ENCODE measurements at regions not wholly inside any gene's neighbourhood (a gene's known extent, or its start where the extent isn't known, plus 50 kb on each side); places are given as distances from the start of the nearest gene placed in this dataset.
A peak's percentile ranks its signal among the peaks of the same experiment; 100 is the strongest.

GRCh38 chr2:150548527-150548926, 61.1 kb upstream of the RND3 start:
- TF ChIP-seq POLR2A (IDR thresholded peaks at IDR 0.05) (no peak), CTCF (IDR thresholded peaks at IDR 0.05) (no peak)
- no peaks in the 10 kb centered on the region for H3K36me3 ChIP-seq (ENCODE audit: low read depth, missing control alignments)
- DNase-seq = peak; percentile 41
- intact Hi-C loops (cut with DNase I; ENCODE audit: low total_unique reads) = no loop called here
- H3K4me3 ChIP-seq = no peak overlapping the region
- WGBS, 2 donors = 68 to 69% methylated on average over 2 of the region's 2 CpGs
- H3K9me3 ChIP-seq = no peaks in the 10 kb centered on the region
- H3K27me3 ChIP-seq = no peaks in the 10 kb centered on the region
- H3K4me1 ChIP-seq = no peaks in the 10 kb centered on the region
- no peak overlapping the region for H3K27ac ChIP-seq

GRCh38 chr2:150545916-150546315, 58.4 kb upstream of the RND3 start:
- intact Hi-C loops (cut with DNase I; ENCODE audit: low total_unique reads) = no loop called here
- no peak for TF ChIP-seq POLR2A (IDR thresholded peaks at IDR 0.05)
- WGBS, 2 donors = 64 to 69% methylated on average over 4 of the region's 4 CpGs
- H3K36me3 ChIP-seq (ENCODE audit: low read depth, missing control alignments) = no peaks in the 10 kb centered on the region
- DNase-seq = no peak
- H3K4me3 ChIP-seq = no peak overlapping the region
- no peaks in the 10 kb centered on the region for H3K27me3 ChIP-seq
- no peaks in the 10 kb centered on the region for H3K9me3 ChIP-seq
- no peaks in the 10 kb centered on the region for H3K4me1 ChIP-seq
- no peak overlapping the region for H3K27ac ChIP-seq

GRCh38 chr2:150544731-150545130, 57.3 kb upstream of the RND3 start:
- H3K27ac ChIP-seq = no peak overlapping the region
- TF ChIP-seq POLR2A (IDR thresholded peaks at IDR 0.05) (no peak), CTCF (IDR thresholded peaks at IDR 0.05) (no peak)
- 94 to 100% methylated on average over 3 of the region's 3 CpGs for WGBS, 2 donors
- H3K36me3 ChIP-seq (ENCODE audit: low read depth, missing control alignments) = no peaks in the 10 kb centered on the region
- no peaks in the 10 kb centered on the region for H3K27me3 ChIP-seq
- H3K4me1 ChIP-seq = no peaks in the 10 kb centered on the region
- no peak overlapping the region for H3K4me3 ChIP-seq
- no peak for DNase-seq
- intact Hi-C loops (cut with DNase I; ENCODE audit: low total_unique reads) = no loop called here
- no peaks in the 10 kb centered on the region for H3K9me3 ChIP-seq

GRCh38 chr2:150542692-150543091, 55.2 kb upstream of the RND3 start:
- H3K4me1 ChIP-seq = no peaks in the 10 kb centered on the region
- peak overlapping the region; percentile 22 to 52 for H3K4me3 ChIP-seq
- no peaks in the 10 kb centered on the region for H3K36me3 ChIP-seq (ENCODE audit: low read depth, missing control alignments)
- WGBS, 2 donors = 79 to 82% methylated on average over 24 to 30 of the region's 30 CpGs
- DNase-seq = no peak
- TF ChIP-seq POLR2A (IDR thresholded peaks at IDR 0.05) = no peak
- TF ChIP-seq CTCF (IDR thresholded peaks at IDR 0.05) = no peak
- no peaks in the 10 kb centered on the region for H3K27me3 ChIP-seq
- no peaks in the 10 kb centered on the region for H3K9me3 ChIP-seq
- H3K27ac ChIP-seq = no peak overlapping the region
- intact Hi-C loops (cut with DNase I; ENCODE audit: low total_unique reads) = no loop called here

GRCh38 chr2:150542172-150542571, 54.7 kb upstream of the RND3 start:
- 72 to 80% methylated on average over 5 to 6 of the region's 19 CpGs for WGBS, 2 donors
- no peaks in the 10 kb centered on the region for H3K36me3 ChIP-seq (ENCODE audit: low read depth, missing control alignments)
- intact Hi-C loops (cut with DNase I; ENCODE audit: low total_unique reads) = no loop called here

More at GRCh38 chr2:150542172-150542571, 54.7 kb upstream of the RND3 start:
- H3K4me1 ChIP-seq = no peaks in the 10 kb centered on the region
- H3K4me3 ChIP-seq = peak overlapping the region in 1 of 2 donors; percentile 31
- TF ChIP-seq POLR2A (IDR thresholded peaks at IDR 0.05) (no peak), CTCF (IDR thresholded peaks at IDR 0.05) (no peak)
- no peak overlapping the region for H3K27ac ChIP-seq
- DNase-seq = no peak
- no peaks in the 10 kb centered on the region for H3K27me3 ChIP-seq
- H3K9me3 ChIP-seq = no peaks in the 10 kb centered on the region

Data from testis (tissue), 2 donors.